OCI-LY3 (cell line): ENCODE measurements at regions not wholly inside any gene's neighbourhood (a gene's known extent, or its start where the extent isn't known, plus 50 kb on each side); places are given as distances from the start of the nearest gene placed in this dataset.

ENCODE experiments used
- H2AFZ ChIP-seq: fragments of 200-600, 300-600 bp; shearing (Covaris generic); 2 replicates; pipeline ENCODE4 v1.6.0; 2014; ENCODE audit warnings: antibody characterized with exemption, low read depth, low read length
- H3K27ac ChIP-seq: fragments of 200-600, 300-600 bp; sonication (generic); 2 replicates; pipeline ENCODE4 v1.5.1; 2014; ENCODE audit warnings: mild to moderate bottlenecking, low read length, moderate library complexity, mixed read lengths
- H3K27me3 ChIP-seq: fragments of 200-600, 300-600 bp; sonication (generic); 2 replicates; pipeline ENCODE4 v1.6.1; 2014; ENCODE audit warnings: low read depth, low read length, mixed read lengths
- H3K36me3 ChIP-seq: fragments of 200-600, 300-600 bp; sonication (generic); replicated peaks from 2 replicates; pipeline ENCODE3; 2014; ENCODE audit warnings: low read depth, low read length, mixed read lengths
- H3K4me1 ChIP-seq: fragments of 300-600, 200-600 bp; sonication (generic); 2 replicates; pipeline ENCODE4 v1.6.1; 2014; ENCODE audit warnings: low read length, mixed read lengths
- H3K4me2 ChIP-seq: fragments of 200-600, 300-600 bp; sonication (generic); 2 replicates; pipeline ENCODE4 v1.6.1; 2014; ENCODE audit warnings: low read length, mixed read lengths
- H3K4me3 ChIP-seq: fragments of 300-600, 200-600 bp; sonication (generic); 2 replicates; pipeline ENCODE4 v1.5.1; 2014; ENCODE audit warnings: antibody characterized with exemption, mild to moderate bottlenecking, low read length, moderate library complexity
- H3K79me2 ChIP-seq: fragments of 300-600, 200-600 bp; shearing (Covaris generic); 2 replicates; pipeline ENCODE4 v1.6.1; 2014; ENCODE audit warnings: mild to moderate bottlenecking, low read length, mixed read lengths
- H3K9ac ChIP-seq: fragments of 300-600, 200-600 bp; shearing (Covaris generic); 2 replicates; pipeline ENCODE4 v1.6.0; 2014; ENCODE audit warnings: mild to moderate bottlenecking, low read length, moderate library complexity
- H3K9me3 ChIP-seq: fragments of 200-600, 300-600 bp; shearing (Covaris generic); 2 replicates; pipeline ENCODE4 v1.6.1; 2014; ENCODE audit warnings: low read length, mixed read lengths; ENCODE audit not compliant: insufficient read depth
- H4K20me1 ChIP-seq: fragments of 200-600, 300-600 bp; sonication (generic); 2 replicates; pipeline ENCODE4 v1.6.1; 2016; ENCODE audit warnings: low read length, mixed read lengths; ENCODE audit not compliant: insufficient read depth
- EZH2phosphoT487 ChIP-seq: fragments of 200-600 bp; shearing (Covaris generic); IDR thresholded peaks from 2 replicates; pipeline ENCODE4 v1.6.1; 2018; ENCODE audit warnings: antibody characterized with exemption, mixed run types, low read depth
- TF ChIP-seq, protein P1 (sequence below): fragments of 200-600, 300-600 bp; sonication (generic); IDR thresholded peaks from 2 replicates; pipeline ENCODE4 v1.5.1; 2014; ENCODE audit warnings: antibody characterized with exemption, low read length, low read depth

GRCh38 chr5:126267438-126267837 is 155.8 kb upstream of the GRAMD2B start:
- H3K27ac ChIP-seq = no peak overlapping the region
- no peak overlapping the region for H3K4me2 ChIP-seq
- no peak overlapping the region for H3K4me3 ChIP-seq
- no peaks in the 10 kb centered on the region for H3K27me3 ChIP-seq
- H3K36me3 ChIP-seq = no peaks in the 10 kb centered on the region
- H2AFZ ChIP-seq = no peak overlapping the region
- no peak for TF ChIP-seq EZH2phosphoT487
- TF ChIP-seq, protein P1, sequence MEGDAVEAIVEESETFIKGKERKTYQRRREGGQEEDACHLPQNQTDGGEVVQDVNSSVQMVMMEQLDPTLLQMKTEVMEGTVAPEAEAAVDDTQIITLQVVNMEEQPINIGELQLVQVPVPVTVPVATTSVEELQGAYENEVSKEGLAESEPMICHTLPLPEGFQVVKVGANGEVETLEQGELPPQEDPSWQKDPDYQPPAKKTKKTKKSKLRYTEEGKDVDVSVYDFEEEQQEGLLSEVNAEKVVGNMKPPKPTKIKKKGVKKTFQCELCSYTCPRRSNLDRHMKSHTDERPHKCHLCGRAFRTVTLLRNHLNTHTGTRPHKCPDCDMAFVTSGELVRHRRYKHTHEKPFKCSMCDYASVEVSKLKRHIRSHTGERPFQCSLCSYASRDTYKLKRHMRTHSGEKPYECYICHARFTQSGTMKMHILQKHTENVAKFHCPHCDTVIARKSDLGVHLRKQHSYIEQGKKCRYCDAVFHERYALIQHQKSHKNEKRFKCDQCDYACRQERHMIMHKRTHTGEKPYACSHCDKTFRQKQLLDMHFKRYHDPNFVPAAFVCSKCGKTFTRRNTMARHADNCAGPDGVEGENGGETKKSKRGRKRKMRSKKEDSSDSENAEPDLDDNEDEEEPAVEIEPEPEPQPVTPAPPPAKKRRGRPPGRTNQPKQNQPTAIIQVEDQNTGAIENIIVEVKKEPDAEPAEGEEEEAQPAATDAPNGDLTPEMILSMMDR = no peak
- no peaks in the 10 kb centered on the region for H3K4me1 ChIP-seq
- no peaks in the 10 kb centered on the region for H3K79me2 ChIP-seq
- H3K9me3 ChIP-seq = no peaks in the 10 kb centered on the region
- H3K9ac ChIP-seq = no peak overlapping the region
- H4K20me1 ChIP-seq = no peaks in the 10 kb centered on the region

DNA sequence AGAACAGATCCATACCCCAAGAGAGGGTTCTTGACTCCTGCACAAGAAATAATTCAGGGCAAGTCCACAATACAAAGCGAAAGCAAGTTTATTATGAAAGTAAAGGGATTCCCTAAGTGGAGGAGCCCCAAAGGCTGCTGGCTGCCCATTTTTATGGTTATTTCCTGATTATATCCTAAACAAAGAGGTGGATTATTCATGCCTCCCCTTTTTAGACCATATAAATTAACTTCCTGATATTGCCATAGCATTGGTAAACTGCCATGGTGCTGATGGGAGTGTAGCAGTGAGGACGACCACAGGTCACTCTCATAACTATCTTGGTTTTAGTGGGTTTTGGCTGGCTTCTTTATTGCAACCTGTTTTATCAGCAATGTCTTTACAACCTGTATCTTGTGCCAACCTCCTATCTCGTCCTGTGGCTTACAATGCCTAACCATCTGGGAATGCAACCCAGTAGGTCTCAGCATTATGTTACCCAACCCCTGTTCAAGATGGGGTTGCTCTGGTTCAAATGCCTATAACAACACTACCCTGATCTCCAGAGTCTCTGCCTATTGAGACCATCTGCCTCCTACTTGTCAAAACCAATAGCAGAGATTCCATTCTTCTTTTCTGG is 154.4 kb upstream of the GRAMD2B start:
- no peak for TF ChIP-seq EZH2phosphoT487
- TF ChIP-seq, protein P1 = no peak
- Histone ChIP-seq H3K4me3 (no peak overlapping the region), H3K9ac (no peak overlapping the region), H3K79me2 (no peaks in the 10 kb centered on the region), H4K20me1 (no peaks in the 10 kb centered on the region), H3K4me1 (no peaks in the 10 kb centered on the region), H3K27ac (no peak overlapping the region), H3K4me2 (no peak overlapping the region), H3K27me3 (no peaks in the 10 kb centered on the region), H2AFZ (no peak overlapping the region), H3K36me3 (no peaks in the 10 kb centered on the region), H3K9me3 (no peaks in the 10 kb centered on the region)

GRCh38 chr5:126269511-126269910 is 153.7 kb upstream of the GRAMD2B start:
- H3K27ac ChIP-seq = no peak overlapping the region
- no peaks in the 10 kb centered on the region for H3K4me1 ChIP-seq
- H2AFZ ChIP-seq = no peak overlapping the region
- H3K9me3 ChIP-seq = no peaks in the 10 kb centered on the region
- TF ChIP-seq EZH2phosphoT487 = no peak
- TF ChIP-seq, protein P1 = no peak
- no peaks in the 10 kb centered on the region for H3K79me2 ChIP-seq
- H3K36me3 ChIP-seq = no peaks in the 10 kb centered on the region
- no peak overlapping the region for H3K4me2 ChIP-seq
- no peaks in the 10 kb centered on the region for H4K20me1 ChIP-seq
- no peak overlapping the region for H3K4me3 ChIP-seq
- H3K27me3 ChIP-seq = no peaks in the 10 kb centered on the region
- H3K9ac ChIP-seq = no peak overlapping the region

DNA sequence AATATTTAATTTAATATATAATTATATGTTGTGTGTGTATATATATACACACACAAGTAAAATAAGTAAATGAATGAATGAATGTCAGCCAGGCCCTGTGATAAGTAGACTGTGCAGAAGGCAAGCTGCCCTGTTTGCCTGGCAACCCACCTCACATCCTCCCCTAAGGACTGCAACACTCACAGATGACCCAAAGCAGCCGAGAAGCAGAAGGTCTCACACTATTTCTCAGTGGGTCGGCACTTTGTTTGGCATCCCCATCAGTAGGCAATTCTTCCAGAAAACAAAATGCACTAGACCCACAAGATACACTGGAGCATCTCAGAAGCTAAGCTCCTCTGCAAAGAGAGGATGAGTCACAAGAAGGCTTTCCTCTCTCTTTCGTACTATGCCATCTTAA is 152.1 kb upstream of the GRAMD2B start:
- no peaks in the 10 kb centered on the region for H3K36me3 ChIP-seq
- no peaks in the 10 kb centered on the region for H3K4me1 ChIP-seq
- H3K4me2 ChIP-seq = no peak overlapping the region
- H3K9me3 ChIP-seq = no peaks in the 10 kb centered on the region
- H3K9ac ChIP-seq = no peak overlapping the region
- H3K27me3 ChIP-seq = no peaks in the 10 kb centered on the region
- no peaks in the 10 kb centered on the region for H3K79me2 ChIP-seq
- H2AFZ ChIP-seq = no peak overlapping the region
- H4K20me1 ChIP-seq = no peaks in the 10 kb centered on the region
- no peak overlapping the region for H3K27ac ChIP-seq
- no peak overlapping the region for H3K4me3 ChIP-seq
- TF ChIP-seq, protein P1 = no peak
- TF ChIP-seq EZH2phosphoT487 = no peak
